ENCODE measurements at regions not wholly inside any gene's neighbourhood (a gene's known extent, or its start where the extent isn't known, plus 50 kb on each side); places are given as distances from the start of the nearest gene placed in this dataset.

- DNase-seq, result no peak
- TF ChIP-seq POLR2A (IDR thresholded peaks at IDR 0.05), result no peak
- TF ChIP-seq, protein P1, sequence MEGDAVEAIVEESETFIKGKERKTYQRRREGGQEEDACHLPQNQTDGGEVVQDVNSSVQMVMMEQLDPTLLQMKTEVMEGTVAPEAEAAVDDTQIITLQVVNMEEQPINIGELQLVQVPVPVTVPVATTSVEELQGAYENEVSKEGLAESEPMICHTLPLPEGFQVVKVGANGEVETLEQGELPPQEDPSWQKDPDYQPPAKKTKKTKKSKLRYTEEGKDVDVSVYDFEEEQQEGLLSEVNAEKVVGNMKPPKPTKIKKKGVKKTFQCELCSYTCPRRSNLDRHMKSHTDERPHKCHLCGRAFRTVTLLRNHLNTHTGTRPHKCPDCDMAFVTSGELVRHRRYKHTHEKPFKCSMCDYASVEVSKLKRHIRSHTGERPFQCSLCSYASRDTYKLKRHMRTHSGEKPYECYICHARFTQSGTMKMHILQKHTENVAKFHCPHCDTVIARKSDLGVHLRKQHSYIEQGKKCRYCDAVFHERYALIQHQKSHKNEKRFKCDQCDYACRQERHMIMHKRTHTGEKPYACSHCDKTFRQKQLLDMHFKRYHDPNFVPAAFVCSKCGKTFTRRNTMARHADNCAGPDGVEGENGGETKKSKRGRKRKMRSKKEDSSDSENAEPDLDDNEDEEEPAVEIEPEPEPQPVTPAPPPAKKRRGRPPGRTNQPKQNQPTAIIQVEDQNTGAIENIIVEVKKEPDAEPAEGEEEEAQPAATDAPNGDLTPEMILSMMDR (IDR thresholded peaks at IDR 0.05 in 8 of 11, conservative IDR thresholded peaks at IDR 0.05 in 3 of 11), result no peak
- TF ChIP-seq POLR2AphosphoS5 (IDR thresholded peaks at IDR 0.05), result no peak
- 50 to 61% (median 53%) methylated on average over 4 of the region's 4 CpGs for WGBS, 5 donors
- H3K27ac ChIP-seq, result no peak overlapping the region
- H3K36me3 ChIP-seq, result no peaks in the 10 kb centered on the region
- H3K27me3 ChIP-seq (replicated peaks in 1 of 7), result no peaks in the 10 kb centered on the region
- H3K9me3 ChIP-seq, result peaks cover 0 to 4% (median 0%) of the 10 kb centered on the region in 8 donors
- intact Hi-C loops (cut with DNase I; ENCODE audit: low total_unique reads), result no loop called here
- H3K4me3 ChIP-seq, result no peak overlapping the region
- H3K4me1 ChIP-seq, result no peaks in the 10 kb centered on the region
These were observed 2082.3 kb upstream of the CELF4 start for GRCh38 chr18:39647627-39648534.

- intact Hi-C loops (cut with DNase I; ENCODE audit: low total_unique reads), result no loop called here
- no peak overlapping the region for H3K4me3 ChIP-seq
- no peaks in the 10 kb centered on the region for H3K27me3 ChIP-seq (replicated peaks in 1 of 7)
- no peak for DNase-seq
- no peaks in the 10 kb centered on the region for H3K36me3 ChIP-seq
- H3K27ac ChIP-seq, result no peak overlapping the region
- no peaks in the 10 kb centered on the region for H3K4me1 ChIP-seq
- WGBS, 5 donors, result 76 to 98% (median 88%) methylated on average over 1 of the region's 1 CpG
- TF ChIP-seq, protein P1 (IDR thresholded peaks at IDR 0.05 in 8 of 11, conservative IDR thresholded peaks at IDR 0.05 in 3 of 11), result no peak
- TF ChIP-seq POLR2A (IDR thresholded peaks at IDR 0.05), result no peak
- no peaks in the 10 kb centered on the region for H3K9me3 ChIP-seq
These were observed 2072.6 kb upstream of the CELF4 start for GRCh38 chr18:39638224-39638623.

GRCh38 chr18:39636931-39637330 is 2071.3 kb upstream of the CELF4 start:
- WGBS, 5 donors, result 65 to 90% (median 88%) methylated on average over 1 of the region's 1 CpG
- Histone ChIP-seq H3K27ac (no peak overlapping the region), H3K9me3 (no peaks in the 10 kb centered on the region), H3K4me3 (no peak overlapping the region), H3K36me3 (no peaks in the 10 kb centered on the region), H3K27me3 (replicated peaks in 1 of 7) (no peaks in the 10 kb centered on the region), H3K4me1 (no peaks in the 10 kb centered on the region)
- DNase-seq, result no peak
- intact Hi-C loops (cut with DNase I; ENCODE audit: low total_unique reads), result no loop called here
- TF ChIP-seq POLR2A (IDR thresholded peaks at IDR 0.05) (no peak), POLR2AphosphoS5 (IDR thresholded peaks at IDR 0.05) (no peak)
- TF ChIP-seq, protein P1 (IDR thresholded peaks at IDR 0.05 in 8 of 11, conservative IDR thresholded peaks at IDR 0.05 in 3 of 11), result no peak

- Histone ChIP-seq H3K36me3 (no peaks in the 10 kb centered on the region), H3K27ac (no peak overlapping the region), H3K9me3 (no peaks in the 10 kb centered on the region), H3K27me3 (replicated peaks in 1 of 7) (no peaks in the 10 kb centered on the region), H3K4me3 (no peak overlapping the region), H3K4me1 (no peaks in the 10 kb centered on the region)
- TF ChIP-seq POLR2A (IDR thresholded peaks at IDR 0.05) (no peak), POLR2AphosphoS5 (IDR thresholded peaks at IDR 0.05) (no peak)
- TF ChIP-seq, protein P1 (IDR thresholded peaks at IDR 0.05 in 8 of 11, conservative IDR thresholded peaks at IDR 0.05 in 3 of 11), result no peak
- intact Hi-C loops (cut with DNase I; ENCODE audit: low total_unique reads), result no loop called here
- no peak for DNase-seq
These were observed 2070.4 kb upstream of the CELF4 start for GRCh38 chr18:39635966-39636365.
